Activated T-cell treated with anti-CD3 and anti-CD28 coated beads for 4 hours (primary cell): ENCODE measurements at regions not wholly inside any gene's neighbourhood (a gene's known extent, or its start where the extent isn't known, plus 50 kb on each side); places are given as distances from the start of the nearest gene placed in this dataset.
"Not testable (repeated sequence)": the region's sequence is repeated elsewhere in the genome, so short reads cannot be mapped to it uniquely, and the experiment has no call there.

Experiments
- DNase-seq: peaks from one replicate; pipeline ENCODE4 v3.0.0-alpha.2; 2020

GRCh38 chr12:69030321-69030720, 97.3 kb upstream of the CPM start:
- no peak for DNase-seq

GRCh38 chr12:69036533-69036932, 103.6 kb upstream of the CPM start:
- DNase-seq = no peak

DNA sequence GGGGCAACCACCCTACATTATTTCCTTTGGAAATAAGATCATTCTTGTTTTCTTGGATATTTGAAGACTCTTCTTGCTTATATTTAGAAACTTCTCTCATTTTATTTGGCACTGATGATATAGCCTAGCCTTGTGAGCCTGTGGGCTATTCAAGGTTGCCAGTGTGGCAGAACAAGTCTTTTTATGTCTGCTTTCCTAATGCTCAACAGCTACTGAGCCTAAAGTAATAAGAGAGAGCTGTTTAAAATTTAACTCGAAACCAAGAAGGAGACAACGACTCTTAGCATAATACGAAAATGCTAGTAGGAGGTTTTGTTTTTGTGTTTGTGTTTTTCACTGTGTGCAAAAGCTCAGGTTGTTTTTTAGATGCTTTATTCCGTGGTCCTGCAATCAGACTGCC, 104.0 kb upstream of the CPM start:
- no peak for DNase-seq

DNA sequence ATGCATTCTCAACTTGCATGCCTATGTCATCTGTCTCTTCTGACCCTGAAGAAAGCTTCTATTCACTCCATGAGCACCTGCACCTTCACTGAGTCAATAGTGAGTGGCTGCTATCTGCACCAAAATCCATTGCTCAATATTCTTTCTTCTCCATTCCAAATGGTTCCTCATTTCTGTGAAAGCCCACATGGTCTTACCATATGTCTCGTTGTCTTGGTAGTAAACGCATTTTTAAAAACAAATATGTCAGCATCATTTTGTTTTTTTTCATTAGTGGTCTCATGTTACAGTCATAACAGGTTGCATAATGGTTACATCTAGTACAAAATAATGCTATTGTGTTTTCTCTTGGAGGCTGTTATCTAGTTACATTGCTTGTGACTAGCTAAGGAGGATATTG, 106.9 kb upstream of the CPM start:
- DNase-seq = no peak

- DNase-seq = no peak
Observed at GRCh38 chr12:69042557-69042956, 109.6 kb upstream of the CPM start.

DNA sequence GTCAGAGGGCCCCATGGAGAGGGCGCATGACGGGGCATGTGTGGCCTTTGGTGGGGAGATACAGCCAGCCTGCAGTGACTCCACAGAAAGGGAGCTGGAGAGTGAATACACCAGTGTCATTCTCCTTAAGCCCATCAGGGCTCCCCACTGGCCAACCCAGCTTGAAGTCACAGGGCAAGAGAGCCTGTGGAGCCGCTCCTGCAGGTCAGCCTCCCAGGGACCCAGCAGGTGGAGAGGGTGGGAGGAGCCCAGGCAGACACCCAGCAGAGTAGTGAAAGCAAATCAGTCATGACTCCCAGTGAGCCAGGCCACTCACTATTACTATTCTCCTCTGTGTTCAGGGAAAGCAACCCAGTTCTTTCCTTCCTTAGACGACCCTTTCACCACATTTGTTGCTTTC, 110.0 kb upstream of the CPM start:
- DNase-seq = no peak

DNA sequence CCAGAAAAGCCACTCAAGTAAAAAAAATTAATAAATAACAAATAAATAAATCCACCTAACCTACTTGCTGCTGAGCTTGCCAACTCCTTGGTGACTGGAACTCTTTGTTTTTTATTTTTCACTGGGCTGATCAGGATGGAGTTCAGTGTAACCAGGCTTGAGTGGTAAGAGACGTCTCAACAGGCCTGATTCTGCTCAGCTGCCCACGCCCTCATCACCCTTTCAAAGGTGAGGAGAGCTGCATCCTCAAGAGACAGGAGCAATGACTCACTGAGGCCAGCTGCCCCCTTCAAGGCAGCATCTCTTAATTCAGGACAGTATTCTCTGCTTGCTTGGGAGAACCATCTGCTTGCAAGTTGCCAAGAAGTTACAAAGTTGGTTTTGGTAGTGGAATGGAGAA, 111.9 kb upstream of the CPM start:
- no peak for DNase-seq

- DNase-seq = no peak
Observed at GRCh38 chr12:69045430-69045829, 112.5 kb upstream of the CPM start.

- DNase-seq = no peak
Observed at GRCh38 chr12:69046363-69046762, 113.4 kb upstream of the CPM start.

GRCh38 chr12:69046920-69047319, 113.9 kb upstream of the CPM start:
- DNase-seq = no peak

GRCh38 chr12:69047990-69048389, 115.0 kb upstream of the CPM start:
- no peak for DNase-seq

DNA sequence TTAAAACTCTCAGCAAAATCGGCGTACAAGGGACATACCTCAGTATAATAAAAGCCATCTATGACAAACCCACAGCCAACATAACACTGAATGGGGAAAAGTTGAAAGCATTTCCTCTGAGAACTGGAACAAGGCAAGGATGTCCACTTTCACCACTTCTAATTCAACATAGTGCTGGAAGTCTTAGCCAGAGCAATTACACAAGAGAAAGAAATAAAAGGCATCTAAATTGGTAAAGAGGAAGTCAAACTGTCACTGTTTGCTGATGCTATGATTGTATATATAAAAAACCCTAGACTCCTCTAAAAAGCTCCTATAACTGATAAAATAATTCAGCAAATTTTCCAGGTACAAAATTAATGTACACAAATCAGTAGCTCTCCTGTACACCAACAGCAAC, 116.9 kb upstream of the CPM start:
- DNase-seq = not testable (repeated sequence)

DNA sequence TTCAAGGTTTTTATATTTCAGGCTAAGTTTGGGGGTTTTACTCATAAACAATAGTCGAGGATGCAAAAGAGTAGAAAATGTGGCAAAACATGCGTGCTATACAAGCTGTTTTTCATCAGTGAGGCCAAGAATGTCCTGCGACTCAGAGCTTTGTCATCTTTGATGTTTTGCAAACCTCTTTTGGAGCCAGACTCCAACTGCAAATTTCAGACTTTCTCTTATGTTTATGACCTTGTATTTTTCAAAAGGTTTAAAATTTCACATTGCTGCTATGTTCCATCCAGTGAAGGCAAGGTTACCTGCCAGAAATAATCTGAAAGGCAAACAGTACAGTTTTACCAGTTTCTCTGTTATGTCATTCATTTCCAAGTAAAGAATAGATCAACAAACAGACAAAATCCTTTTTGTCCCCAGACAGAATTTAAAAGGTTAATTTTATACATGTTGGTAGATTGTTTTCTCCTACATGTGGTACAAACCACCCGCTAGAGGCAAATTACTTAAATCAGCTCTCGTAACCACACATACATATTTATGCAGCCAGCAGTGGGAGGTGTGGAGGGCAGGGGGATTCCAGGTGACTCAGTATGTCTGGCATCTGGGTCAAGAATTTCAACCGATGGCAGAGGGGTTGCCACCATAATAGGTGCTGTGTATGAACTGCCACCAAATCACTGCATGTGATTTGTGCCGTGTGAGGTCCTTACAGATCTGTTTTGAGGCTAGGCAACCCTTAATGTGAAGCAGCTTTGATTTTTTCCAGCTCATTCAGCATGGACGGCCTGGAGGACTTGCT, 119.8 kb upstream of the CPM start:
- DNase-seq = no peak

DNA sequence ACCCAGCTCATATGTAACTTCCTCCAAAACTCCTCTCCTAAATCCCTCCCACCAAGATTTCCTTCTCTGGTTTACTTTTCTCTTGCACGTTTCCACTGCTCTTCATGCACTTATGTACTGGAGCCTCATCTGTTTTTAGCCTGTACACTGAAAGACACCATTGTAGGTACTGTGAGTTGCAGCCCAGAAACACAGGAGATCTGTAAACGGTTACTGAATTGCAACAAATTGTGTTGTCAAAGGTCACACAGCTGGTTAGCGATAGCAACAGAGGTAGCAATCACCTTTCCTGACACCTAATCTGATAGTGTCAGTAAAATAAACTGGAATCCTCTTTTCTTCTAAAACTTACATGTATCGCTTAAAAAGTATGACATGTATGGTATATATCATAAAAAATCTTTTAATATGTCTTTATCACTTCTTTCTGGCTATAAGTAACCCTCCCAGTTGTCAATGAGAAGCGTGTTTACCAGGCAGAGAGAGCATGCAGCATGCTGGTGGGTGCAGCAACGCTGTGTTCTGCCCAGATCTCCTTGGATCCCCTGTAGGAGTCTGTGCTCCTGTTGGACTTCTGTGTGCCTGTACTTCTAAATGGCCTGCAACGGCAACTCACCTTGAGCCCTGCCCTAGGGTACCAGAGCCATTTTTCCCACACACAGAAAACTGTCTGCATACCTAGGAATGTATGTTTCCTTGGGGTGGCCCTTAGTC, 121.5 kb upstream of the CPM start:
- DNase-seq = no peak

DNA sequence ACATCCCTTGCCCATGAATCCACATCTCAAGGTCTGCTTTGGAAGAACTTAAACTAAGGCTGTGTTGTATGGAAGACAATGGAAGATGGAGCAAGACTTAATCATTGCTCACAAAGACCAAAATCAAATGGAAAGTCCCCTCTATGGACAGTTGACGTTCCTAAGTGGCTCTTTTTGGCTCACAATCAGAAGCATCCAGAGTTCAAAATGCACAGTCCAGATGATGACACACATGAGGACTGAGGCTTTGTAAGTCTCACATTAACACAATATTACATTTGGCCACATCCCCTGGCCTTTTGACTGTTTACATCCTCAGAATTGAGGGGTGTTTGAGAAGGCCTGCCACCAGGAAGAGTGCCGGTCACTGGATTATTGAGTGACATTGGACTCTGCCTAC, 122.3 kb upstream of the CPM start:
- no peak for DNase-seq

DNA sequence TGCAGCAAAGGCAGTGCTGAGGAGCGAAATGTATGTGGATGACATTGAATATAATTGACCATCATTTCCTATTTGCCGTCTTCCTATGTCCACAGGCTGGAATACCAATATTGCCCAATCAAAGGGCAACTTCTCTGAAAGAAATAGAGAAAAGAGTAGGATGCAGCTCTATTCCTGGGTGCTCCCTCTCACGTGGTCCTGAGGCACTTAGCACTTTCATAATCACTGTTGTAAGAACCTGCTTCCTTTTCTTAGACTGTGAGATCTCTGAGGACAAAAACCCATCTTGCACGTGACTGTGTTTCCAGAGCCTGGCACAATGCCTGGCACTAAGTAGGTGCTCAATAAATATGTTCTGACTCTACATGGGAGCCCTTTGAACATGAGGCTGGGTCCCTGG, 122.7 kb upstream of the CPM start:
- no peak for DNase-seq

DNA sequence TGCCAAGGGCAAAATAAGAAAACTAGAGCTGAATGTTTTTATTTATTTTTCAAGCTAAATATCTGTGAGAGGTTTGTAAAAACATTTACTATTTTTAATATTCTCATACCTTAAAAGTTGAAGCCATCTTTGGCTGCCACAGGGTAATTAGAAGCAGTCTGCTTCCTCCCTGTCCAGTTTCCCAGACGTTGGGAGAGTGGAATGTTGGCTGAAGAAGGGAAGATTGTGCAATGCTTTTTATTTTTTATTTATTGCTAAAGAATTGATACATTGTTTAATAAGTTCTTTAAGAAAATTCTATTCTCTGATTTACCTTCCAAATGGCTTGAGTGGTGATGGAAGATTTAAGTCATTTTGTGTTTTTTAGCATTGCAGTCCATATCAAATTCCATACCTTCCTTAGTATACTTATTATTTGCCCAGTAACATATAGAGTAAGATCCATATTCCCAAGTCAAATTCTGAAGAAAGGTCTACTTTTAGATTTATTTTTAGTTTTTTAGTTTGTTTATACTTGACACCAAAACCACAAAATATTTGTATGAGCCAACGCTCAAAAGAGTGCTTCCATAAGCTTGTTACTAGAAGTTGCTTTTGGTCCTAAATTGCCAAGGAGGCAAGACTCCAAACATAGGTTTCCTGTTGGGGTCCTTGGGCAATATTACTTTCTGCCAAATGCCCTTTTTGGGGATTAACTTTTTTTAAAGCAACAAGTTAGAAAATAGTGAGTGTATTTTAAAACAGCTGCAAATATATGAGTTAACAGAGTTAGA, 124.0 kb upstream of the CPM start:
- no peak for DNase-seq

GRCh38 chr12:69057742-69058141, 124.8 kb upstream of the CPM start:
- DNase-seq = no peak

DNA sequence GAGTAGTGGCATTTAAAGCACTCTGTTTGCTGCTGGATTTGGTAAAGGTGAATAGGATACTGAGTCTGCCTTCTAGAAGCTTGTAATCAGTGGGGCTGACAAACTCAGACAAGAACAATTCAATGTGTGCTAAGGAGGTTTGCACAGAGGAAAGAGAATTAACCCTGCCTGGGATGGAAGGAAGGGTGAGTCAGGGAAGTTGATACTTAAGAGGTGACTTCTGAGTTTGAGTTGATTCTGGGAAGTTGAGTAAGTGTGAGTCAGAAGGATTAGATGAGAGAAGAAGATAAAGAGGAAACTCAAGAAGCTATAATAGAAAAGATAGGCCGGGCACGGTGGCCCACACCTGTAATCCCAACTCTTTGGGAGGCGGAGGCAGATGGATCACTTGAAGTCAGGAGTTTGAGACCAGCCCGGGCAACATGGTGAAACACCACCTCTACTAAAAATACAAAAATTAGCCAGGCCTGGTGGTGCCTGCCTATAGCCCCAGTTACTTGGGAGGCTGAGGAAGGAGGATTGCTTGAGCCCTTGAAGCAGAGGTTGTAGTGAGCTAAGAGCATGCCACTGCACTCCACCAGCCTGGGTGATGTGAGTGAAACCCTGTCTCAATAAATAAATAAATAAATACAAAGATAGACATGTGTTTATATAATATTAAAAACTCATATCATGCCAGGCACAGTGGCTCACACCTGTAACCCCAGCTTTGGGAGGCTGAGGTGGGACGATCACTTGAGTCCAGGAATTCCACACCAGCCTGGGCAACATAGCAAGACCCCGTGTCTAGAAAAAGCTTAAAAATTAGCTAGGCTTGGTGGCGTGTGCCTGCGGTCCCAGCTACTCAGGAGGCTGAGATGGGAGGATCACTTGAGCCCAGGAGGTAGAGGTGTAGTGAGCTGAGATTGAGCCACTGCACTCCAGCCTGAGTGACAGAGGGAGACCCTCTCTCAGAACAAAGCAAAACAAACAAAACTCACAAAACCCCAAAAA, 126.8 kb upstream of the CPM start:
- no peak for DNase-seq

GRCh38 chr12:69061574-69061973, 128.6 kb upstream of the CPM start:
- DNase-seq = no peak

GRCh38 chr12:69062621-69063237, 129.8 kb upstream of the CPM start:
- DNase-seq = no peak
